Urinary bladder (tissue), 3 donors: ENCODE measurements at regions not wholly inside any gene's neighbourhood (a gene's known extent, or its start where the extent isn't known, plus 50 kb on each side); places are given as distances from the start of the nearest gene placed in this dataset.

Source experiments
- DNase-seq: peaks from one replicate; pipeline ENCODE4 v3.0.0-alpha.2; 2015; ENCODE audit errors: extremely low spot score
- H3K27ac ChIP-seq: one replicate; pipeline ENCODE4 v1.5.1; 2013; ENCODE audit warnings: low read depth, mild to moderate bottlenecking, moderate library complexity
- H3K36me3 ChIP-seq: one replicate; pipeline ENCODE4 v1.6.1; 2013; ENCODE audit warnings: mild to moderate bottlenecking, moderate library complexity; ENCODE audit not compliant: insufficient read depth
- H3K4me1 ChIP-seq: one replicate; pipeline ENCODE4 v1.6.1; 2013; ENCODE audit warnings: mild to moderate bottlenecking, moderate library complexity; ENCODE audit not compliant: insufficient read depth
- H3K4me3 ChIP-seq: one replicate; pipeline ENCODE4 v1.5.1; 2013; ENCODE audit warnings: low read depth, low read length
- WGBS: extraction: QIAGEN DNeasy Blood & Tissue Kit; methylation state at CpG from one replicate; pipeline ENCODE4 v1.1.7; 2013; 5-methylcytosine and 5-hydroxymethylcytosine counted together
- donor health status: healthy with polysubstance abuse.
- donor health status: healthy.

DNA sequence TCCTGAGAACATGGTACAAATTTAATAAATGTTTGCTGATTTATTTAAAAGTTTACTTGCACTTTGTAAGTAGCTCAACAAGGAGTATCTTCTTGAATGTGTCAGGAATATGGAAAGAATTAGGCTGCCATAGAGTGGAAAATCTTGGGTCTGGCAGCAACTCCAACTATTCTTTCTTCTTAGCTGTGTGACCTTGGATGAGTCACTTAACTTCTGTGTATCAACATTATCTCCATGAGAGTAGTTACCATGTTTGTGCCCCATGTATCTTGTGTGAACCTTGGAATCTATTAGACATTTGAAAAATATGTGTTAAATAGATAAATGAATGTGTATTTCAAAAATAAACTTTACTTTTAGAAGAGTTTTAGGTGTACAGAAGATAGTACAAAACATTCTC lies 348.8 kb downstream of the GBA3 start:
- no peak for DNase-seq

DNA sequence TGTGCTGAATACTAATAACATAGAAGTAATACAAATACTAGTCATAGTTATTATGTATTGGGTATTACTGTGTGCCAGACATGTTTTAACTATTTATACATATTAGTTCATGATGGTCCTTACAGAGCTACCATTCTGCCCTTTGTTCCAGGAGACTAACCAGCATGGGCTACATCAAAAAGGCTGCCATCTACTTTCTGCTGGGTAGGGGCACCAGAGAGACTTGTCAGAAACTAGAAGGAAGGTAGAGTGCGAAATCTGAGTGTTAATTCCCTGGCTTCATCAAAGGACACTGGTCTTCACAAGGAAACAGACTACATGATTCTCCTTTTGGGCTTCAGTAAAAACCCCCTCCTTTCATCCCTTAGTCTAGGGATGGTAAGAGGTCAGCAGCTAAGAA lies 347.8 kb downstream of the GBA3 start:
- no peak overlapping the region for H3K4me3 ChIP-seq
- no peaks in the 10 kb centered on the region for H3K4me1 ChIP-seq
- DNase-seq, result no peak
- no peaks in the 10 kb centered on the region for H3K36me3 ChIP-seq
- WGBS, result 80% methylated on average over 1 of the region's 1 CpG
- no peak overlapping the region for H3K27ac ChIP-seq

More for the DNA sequence above, 348.8 kb downstream of the GBA3 start:
- H3K36me3 ChIP-seq, result no peaks in the 10 kb centered on the region
- H3K4me3 ChIP-seq, result no peak overlapping the region
- H3K27ac ChIP-seq, result no peak overlapping the region
- H3K4me1 ChIP-seq, result no peaks in the 10 kb centered on the region

DNA sequence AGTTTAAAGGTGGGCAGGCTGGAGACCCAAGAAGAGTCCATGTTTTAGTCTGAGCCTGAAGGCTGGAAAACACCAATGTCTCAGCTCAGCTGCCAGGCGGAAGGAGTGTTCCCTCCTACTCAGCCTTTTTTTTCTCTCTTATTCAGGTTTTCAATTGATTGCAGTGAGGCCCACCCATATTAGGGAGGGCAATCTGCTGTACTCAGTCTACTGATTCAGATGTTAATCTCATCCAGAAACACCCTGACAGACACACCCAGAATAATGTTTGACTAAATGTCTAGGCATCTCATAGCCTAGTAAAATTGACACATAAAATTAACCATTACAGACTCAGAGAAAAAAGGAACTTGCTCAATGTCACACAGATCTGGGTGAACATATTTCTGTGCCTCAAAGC lies 347.1 kb downstream of the GBA3 start:
- H3K36me3 ChIP-seq, result no peaks in the 10 kb centered on the region
- H3K4me1 ChIP-seq, result no peaks in the 10 kb centered on the region
- no peak overlapping the region for H3K27ac ChIP-seq
- DNase-seq, result no peak
- WGBS, result 71% methylated on average over 1 of the region's 1 CpG
- no peak overlapping the region for H3K4me3 ChIP-seq

DNA sequence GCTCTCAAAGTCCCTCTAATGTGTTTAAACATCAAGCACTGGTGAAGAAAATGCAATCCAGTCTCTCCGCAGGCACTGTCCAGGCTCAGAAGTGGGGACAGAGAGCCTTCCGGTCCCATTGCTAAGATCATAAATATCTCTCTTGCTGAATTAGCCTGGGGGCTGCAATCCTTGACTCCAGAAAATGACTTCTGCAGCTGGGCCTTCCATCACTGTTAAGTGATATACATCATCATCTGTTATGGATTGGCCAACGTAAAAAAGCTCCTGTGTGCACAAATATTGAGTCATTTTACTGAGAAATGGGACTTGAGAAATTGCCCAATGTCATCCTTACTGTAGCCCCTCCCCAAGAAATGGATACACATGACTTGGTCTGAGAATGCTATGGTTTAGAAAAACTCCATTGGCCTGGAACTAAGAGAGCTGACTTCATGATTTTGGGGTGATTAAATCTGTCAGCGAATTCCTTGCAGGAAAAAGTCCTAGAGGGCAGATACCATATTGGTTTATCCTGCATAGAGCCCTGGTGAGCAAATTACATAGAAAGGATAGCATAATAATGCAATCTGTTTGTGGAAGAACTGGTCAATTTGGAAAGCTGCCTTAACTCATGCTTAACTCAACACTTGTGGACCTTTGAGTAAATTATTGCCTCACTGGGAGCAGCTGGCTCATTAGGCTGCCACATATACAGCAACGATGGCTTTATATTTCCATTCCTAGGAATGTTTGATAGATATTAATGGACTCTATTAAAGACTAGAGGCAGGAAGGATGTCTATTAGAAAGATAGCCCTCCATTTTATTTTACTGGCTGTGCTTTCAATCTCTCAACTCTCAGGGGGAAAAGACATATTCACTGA lies 346.1 kb downstream of the GBA3 start:
- DNase-seq, result no peak
- no peak overlapping the region for H3K4me3 ChIP-seq
- H3K27ac ChIP-seq, result no peak overlapping the region
- no peaks in the 10 kb centered on the region for H3K36me3 ChIP-seq
- H3K4me1 ChIP-seq, result no peaks in the 10 kb centered on the region
- 66% methylated on average over 5 of the region's 5 CpGs for WGBS

DNA sequence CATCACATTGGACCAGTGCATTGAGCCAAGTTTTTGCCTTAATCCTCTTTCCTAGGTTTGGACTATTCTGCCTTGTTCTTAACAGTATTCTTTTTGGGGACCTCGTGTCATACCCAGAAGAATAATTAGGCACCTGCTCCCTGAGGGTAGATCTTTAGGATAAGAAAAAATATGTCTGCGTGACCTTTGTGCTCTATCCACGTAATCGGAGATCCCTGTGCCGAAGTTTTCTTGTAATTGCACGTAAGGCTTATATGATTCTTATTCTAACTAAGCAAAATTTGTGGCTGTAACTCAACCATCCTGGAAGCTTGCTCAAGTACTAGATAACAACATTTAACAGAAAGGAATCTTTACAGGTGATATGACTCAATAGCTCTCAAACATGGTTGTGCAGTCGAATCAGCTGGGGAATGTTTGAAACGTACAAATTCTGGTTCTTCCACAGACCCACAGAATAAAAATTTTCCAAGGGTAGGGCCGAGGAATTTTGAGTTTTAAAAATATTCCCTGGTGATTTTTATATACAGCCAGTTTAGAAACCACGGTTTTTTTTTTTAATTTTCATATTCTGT lies 344.3 kb downstream of the GBA3 start:
- H3K4me1 ChIP-seq, result no peaks in the 10 kb centered on the region
- DNase-seq, result no peak
- H3K4me3 ChIP-seq, result no peak overlapping the region
- H3K27ac ChIP-seq, result no peak overlapping the region
- no peaks in the 10 kb centered on the region for H3K36me3 ChIP-seq
- WGBS, result 81% methylated on average over 10 of the region's 10 CpGs

DNA sequence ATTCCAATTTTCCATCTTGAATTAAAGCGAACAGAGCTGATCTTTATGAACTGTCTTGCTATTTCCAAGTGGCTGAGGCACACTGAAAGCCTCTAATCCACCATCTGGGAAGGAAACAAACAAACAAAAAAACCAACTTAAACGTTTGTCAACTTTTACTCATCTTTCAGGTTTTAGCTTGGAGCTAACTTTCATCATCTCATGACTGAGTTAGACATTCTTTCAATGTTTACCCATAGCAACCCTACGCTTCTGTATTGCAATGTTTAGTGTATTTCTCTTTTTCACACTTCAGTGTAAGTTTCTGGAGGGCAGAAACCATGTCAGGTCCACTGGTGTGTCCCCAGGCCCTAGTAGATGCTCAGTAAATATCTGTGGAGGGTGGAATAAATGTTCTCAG lies 343.8 kb downstream of the GBA3 start:
- H3K27ac ChIP-seq, result no peak overlapping the region
- H3K4me1 ChIP-seq, result no peaks in the 10 kb centered on the region
- no peak for DNase-seq
- 66% methylated on average over 3 of the region's 3 CpGs for WGBS
- H3K4me3 ChIP-seq, result no peak overlapping the region
- H3K36me3 ChIP-seq, result no peaks in the 10 kb centered on the region

DNA sequence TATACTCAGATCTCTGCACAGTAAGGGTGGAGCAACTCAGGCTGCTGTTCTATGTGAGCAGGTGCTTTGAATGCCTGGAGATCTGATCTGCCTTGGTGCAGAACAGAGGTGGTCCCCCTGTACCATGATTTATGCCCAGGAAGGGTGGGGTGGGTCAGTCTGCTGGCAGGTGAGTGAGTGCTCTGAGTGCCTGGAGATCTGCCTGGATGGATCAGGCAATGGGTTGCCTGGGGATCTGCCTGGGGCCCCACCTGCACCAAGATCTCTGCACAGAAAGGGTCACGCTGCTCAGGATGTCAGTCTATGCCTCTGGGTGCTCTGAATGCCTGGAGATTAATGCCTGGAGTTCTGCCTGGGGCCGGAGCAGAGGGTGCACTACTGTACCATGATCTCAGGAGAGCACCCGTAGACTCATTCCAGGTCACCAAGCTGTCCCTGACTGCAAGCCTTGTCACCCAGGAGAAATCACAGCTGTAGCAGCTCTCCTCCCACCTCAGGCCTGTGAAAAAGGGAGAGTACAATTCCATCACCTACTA lies 342.9 kb downstream of the GBA3 start:
- WGBS, result 81% methylated on average over 3 of the region's 3 CpGs
- Histone ChIP-seq H3K36me3 (no peaks in the 10 kb centered on the region), H3K27ac (no peak overlapping the region)

DNA sequence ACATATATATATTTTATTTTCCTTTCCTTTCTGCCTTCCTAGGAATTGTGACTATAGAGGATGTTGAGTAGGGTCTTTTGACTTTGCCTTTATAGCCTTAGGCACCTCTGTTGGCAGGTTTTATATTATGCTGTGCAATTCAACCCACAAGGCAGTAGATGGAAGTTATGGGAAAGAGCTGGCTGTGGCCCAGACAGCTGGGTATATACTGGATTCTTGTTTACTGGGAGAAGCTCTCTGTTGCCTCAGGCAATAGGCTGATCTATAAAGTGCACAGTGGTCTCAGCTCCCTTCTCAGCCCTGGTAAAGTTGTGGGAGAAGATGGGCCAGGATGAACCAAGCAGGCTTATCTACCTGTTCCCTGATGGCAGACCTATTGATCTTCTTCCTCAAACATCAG lies 342.0 kb downstream of the GBA3 start:
- Histone ChIP-seq H3K27ac (no peak overlapping the region), H3K4me1 (no peaks in the 10 kb centered on the region), H3K36me3 (no peaks in the 10 kb centered on the region), H3K4me3 (no peak overlapping the region)
- DNase-seq, result no peak

More for the DNA sequence above, 342.9 kb downstream of the GBA3 start:
- Histone ChIP-seq H3K4me1 (no peaks in the 10 kb centered on the region), H3K4me3 (no peak overlapping the region)
- DNase-seq, result no peak

DNA sequence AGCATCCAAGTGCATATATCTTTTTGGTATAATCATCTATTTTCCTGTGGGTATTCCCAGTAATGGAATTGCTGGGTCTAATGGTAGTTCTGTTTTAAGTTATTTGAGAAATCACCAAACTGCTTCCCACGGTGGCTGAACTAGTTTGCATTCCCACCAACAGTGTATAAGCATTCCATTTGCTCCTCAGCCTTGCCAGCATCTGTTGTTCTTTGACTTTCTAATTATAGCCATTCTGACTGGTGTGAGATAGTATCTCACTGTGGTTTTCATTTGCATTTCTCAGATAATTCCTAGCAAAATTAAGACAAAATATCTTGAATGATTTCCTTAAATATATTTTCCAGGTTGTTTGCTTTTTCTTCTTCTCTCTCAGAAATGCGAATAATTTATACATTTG lies 341.1 kb downstream of the GBA3 start:
- 74% methylated on average over 2 of the region's 2 CpGs for WGBS
- no peak overlapping the region for H3K4me3 ChIP-seq
- no peak overlapping the region for H3K27ac ChIP-seq
- H3K36me3 ChIP-seq, result no peaks in the 10 kb centered on the region
- no peaks in the 10 kb centered on the region for H3K4me1 ChIP-seq
- DNase-seq, result no peak

DNA sequence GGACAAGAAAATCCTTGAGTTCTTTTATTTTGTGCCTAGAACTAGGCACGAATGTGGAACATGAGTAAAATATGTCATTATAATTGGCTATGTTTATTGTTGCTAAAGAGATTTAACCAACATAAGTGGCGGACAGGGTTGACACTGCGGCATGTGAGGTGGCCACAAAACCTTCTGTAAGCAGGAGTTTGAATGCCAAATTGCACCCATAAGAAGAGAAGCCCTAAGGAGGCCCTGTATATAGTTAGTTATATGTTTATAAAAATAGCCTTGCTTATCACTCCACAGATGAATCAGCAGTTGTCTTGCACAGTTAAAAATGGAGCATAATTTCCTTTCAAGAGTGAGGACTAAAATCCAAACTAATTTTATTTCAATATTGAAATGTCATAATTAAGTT lies 336.1 kb downstream of the GBA3 start:
- no peak for DNase-seq
- H3K36me3 ChIP-seq, result no peaks in the 10 kb centered on the region
- no peak overlapping the region for H3K4me3 ChIP-seq
- H3K4me1 ChIP-seq, result no peaks in the 10 kb centered on the region
- WGBS, result 71% methylated on average over 3 of the region's 3 CpGs
- no peak overlapping the region for H3K27ac ChIP-seq

DNA sequence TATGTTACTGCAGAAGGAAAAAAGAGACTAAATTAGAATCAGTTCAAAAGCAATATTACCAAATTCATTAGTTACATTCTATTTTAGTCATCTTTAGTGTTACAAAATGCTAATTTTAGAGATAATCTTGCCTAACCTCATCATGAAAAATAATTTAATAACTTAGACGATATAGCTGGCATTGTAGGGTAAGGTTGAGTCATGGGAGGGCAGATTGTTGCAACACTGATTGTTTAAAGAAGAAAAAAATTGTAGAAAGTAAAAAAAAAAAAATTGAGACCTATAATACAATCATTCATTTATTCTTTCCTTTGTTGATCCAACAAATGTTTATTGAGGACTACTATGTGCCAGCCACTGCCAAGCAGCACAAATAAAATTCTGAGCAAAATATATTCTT lies 330.9 kb downstream of the GBA3 start:
- Histone ChIP-seq H3K4me3 (no peak overlapping the region), H3K4me1 (no peaks in the 10 kb centered on the region), H3K36me3 (no peaks in the 10 kb centered on the region), H3K27ac (no peak overlapping the region)
- DNase-seq, result no peak
- WGBS, result 28% methylated on average over 1 of the region's 1 CpG

DNA sequence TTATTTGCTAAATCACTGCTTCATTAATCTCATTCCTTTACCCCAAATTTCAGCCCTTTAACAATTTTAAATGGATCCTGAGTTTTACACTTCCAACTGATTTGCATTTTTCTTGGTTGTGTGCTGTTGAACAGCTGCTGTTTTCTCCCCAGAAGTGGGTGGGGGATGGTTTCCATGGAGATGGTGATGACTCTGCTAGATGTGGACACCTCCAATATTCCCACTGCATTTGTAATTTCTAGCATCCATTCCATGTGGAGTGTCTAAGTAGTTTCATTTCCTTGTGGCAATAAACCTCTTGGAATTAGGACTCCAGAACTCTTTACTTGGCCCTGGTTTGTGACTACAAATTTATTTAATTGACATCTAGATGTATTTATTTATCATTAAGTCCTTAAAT lies 330.4 kb downstream of the GBA3 start:
- Histone ChIP-seq H3K4me1 (no peaks in the 10 kb centered on the region), H3K4me3 (no peak overlapping the region), H3K27ac (no peak overlapping the region), H3K36me3 (no peaks in the 10 kb centered on the region)
- DNase-seq, result no peak

DNA sequence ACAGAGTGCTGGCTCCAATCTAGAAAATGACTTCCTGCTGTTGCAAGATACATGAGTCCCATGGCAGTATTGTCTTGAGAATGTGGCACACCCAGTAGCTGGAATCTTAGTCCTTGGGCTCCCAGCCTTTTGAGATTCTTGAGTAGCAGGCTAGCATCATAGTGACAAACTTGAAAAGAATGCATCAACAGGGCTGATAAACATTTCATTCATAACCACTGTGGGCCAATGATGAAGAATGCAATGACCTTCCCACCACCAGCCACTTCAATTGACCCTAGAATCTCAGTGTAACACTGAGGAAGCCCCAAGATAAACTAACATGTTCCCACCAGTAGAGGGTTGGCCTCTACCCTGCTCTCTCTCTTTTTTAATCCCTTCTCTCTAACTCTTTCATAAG lies 329.3 kb downstream of the GBA3 start:
- H3K36me3 ChIP-seq, result no peaks in the 10 kb centered on the region
- DNase-seq, result no peak
- H3K27ac ChIP-seq, result no peak overlapping the region
- H3K4me3 ChIP-seq, result no peak overlapping the region
- H3K4me1 ChIP-seq, result no peaks in the 10 kb centered on the region

DNA sequence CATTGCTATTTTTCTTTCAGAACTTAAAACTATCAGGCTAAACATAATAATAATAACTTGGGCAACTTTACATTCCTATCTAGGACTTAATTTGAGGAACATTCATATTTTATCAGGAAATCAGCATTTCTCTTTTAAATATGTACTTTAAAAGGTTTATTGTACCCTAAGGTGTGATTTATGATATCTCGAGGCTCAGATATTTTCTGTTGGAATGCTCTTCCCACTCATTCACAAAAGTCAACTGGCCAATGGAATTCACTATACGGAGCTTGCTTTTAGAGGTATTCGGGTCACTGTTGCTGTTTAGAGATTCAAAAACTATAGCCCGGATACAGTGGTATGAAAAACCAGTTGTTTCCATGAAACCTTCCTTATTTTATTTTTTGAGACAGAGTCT lies 328.3 kb downstream of the GBA3 start:
- WGBS, result 76% methylated on average over 4 of the region's 4 CpGs
- no peak overlapping the region for H3K27ac ChIP-seq
- DNase-seq, result no peak
- H3K4me1 ChIP-seq, result no peaks in the 10 kb centered on the region
- no peak overlapping the region for H3K4me3 ChIP-seq
- no peaks in the 10 kb centered on the region for H3K36me3 ChIP-seq
